CD4-positive, alpha-beta T cell treated with Interleukin-4 for 1 hour (primary cell): ENCODE measurements at regions not wholly inside any gene's neighbourhood (a gene's known extent, or its start where the extent isn't known, plus 50 kb on each side); places are given as distances from the start of the nearest gene placed in this dataset.
A peak's percentile ranks its signal among the peaks of the same experiment; 100 is the strongest.

Experiments
- DNase-seq, 2 donors: peaks; one replicate each; pipeline ENCODE4 v3.0.0-alpha.2; 2020 to 2022

DNA sequence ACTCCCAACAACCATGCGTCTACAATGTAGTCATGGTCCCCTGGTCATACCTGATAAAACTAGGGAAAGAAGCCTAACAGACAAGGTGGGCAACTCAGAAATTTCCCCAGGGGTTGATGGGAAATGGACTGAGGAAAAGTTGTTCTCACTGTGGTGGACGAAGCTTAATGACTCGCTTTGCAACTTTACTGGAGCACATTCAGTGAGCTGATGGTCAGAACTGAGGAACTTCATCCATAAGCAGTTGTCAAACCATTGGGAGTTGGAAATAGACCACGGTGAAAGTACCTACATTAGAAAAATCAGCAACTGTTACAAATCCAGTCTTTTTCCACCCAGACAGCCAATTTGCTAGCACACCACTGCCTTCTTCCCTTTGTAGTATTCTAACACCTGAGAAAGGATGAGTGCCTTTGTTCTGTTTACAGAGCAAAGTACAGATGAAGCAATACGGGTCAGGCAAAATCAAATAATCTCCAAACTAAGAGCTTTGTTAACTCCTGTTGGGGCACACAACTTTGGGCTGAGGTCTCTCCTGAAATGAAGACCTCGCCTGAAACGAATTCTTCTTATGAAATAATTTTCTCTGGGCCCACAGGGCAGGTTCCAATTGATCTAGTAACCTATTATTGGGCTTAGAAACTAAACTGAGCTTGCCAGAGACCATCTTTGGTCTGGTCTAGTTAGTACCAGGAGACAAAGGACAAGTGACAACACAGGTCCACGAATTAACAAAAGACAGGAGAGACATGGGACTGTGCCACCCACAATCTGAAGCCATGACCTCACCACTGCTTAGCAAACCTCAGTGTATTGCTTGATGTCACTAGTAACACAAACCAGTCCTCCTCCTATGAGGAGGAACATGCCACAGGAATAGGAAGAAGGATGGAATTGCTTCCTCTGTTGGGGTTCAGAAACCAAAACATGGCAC, 58.9 kb upstream of the NFKB1 start:
- no peak for DNase-seq

- no peak for DNase-seq
Observed at GRCh38 chr4:102444752-102445151, 56.4 kb upstream of the NFKB1 start.

GRCh38 chr4:102445213-102445612, 55.9 kb upstream of the NFKB1 start:
- no peak for DNase-seq

DNA sequence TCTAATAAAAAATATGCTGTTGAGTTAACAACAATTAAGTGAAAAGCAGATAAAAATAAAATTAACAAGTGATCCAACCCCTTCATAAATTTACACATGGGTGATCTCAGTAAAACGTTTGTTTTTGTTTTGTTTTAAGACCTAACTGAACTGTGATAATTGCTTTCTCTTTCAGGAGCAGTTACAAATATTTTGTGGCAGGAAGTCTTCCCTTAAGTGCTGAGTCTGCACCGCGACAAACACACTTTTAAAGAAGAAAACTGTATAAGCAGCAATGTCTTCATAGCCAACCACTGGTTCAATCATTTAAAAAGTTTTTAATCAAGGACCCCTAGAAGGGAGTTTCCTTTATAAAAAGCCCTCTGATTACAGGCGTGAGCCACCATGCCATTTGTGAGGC, 53.7 kb upstream of the NFKB1 start:
- peak in 1 of 2 donors; percentile 42 for DNase-seq

- peak; percentile 54 to 83 for DNase-seq
Observed at GRCh38 chr4:102449751-102450352, 51.3 kb upstream of the NFKB1 start.

GRCh38 chr4:102451266-102451665, 49.9 kb upstream of the NFKB1 start:
- no peak for DNase-seq
